ENCODE measurements at regions not wholly inside any gene's neighbourhood (a gene's known extent, or its start where the extent isn't known, plus 50 kb on each side); places are given as distances from the start of the nearest gene placed in this dataset.

- Mint-ChIP-seq H3K36me3 (ENCODE audit: unreplicated experiment) (no peaks in the 10 kb centered on the region), H3K4me1 (ENCODE audit: unreplicated experiment) (peaks cover 20% of the 10 kb centered on the region), H3K27ac (ENCODE audit: unreplicated experiment) (no peak overlapping the region), H3K9me3 (ENCODE audit: unreplicated experiment) (peaks cover 4% of the 10 kb centered on the region), H3K27me3 (ENCODE audit: unreplicated experiment) (no peaks in the 10 kb centered on the region), H3K4me3 (ENCODE audit: unreplicated experiment) (no peak overlapping the region)
- no peak for TF ChIP-seq CTCF (IDR thresholded peaks at IDR 0.05)
- DNase-seq (ENCODE audit: extremely low spot score, unreplicated experiment), result no peak
Observed at GRCh38 chr9:109863961-109864360, 84.0 kb downstream of the PALM2AKAP2 start.

- peaks cover 4% of the 10 kb centered on the region for H3K9me3 Mint-ChIP-seq (ENCODE audit: unreplicated experiment)
- H3K36me3 Mint-ChIP-seq (ENCODE audit: unreplicated experiment), result peaks cover 3% of the 10 kb centered on the region
- no peak overlapping the region for H3K27ac Mint-ChIP-seq (ENCODE audit: unreplicated experiment)
- DNase-seq (ENCODE audit: extremely low spot score, unreplicated experiment), result no peak
- H3K27me3 Mint-ChIP-seq (ENCODE audit: unreplicated experiment), result no peaks in the 10 kb centered on the region
- no peak overlapping the region for H3K4me3 Mint-ChIP-seq (ENCODE audit: unreplicated experiment)
- no peak for TF ChIP-seq CTCF (IDR thresholded peaks at IDR 0.05)
- peaks cover 20% of the 10 kb centered on the region for H3K4me1 Mint-ChIP-seq (ENCODE audit: unreplicated experiment)
Observed at GRCh38 chr9:109865521-109865920, 85.5 kb downstream of the PALM2AKAP2 start.

GRCh38 chr9:109868207-109868606, 88.2 kb downstream of the PALM2AKAP2 start:
- Mint-ChIP-seq H3K27me3 (ENCODE audit: unreplicated experiment) (no peaks in the 10 kb centered on the region), H3K36me3 (ENCODE audit: unreplicated experiment) (peaks cover 3% of the 10 kb centered on the region), H3K4me3 (ENCODE audit: unreplicated experiment) (no peak overlapping the region), H3K4me1 (ENCODE audit: unreplicated experiment) (peaks cover 20% of the 10 kb centered on the region), H3K27ac (ENCODE audit: unreplicated experiment) (no peak overlapping the region), H3K9me3 (ENCODE audit: unreplicated experiment) (peaks cover 4% of the 10 kb centered on the region)
- DNase-seq (ENCODE audit: extremely low spot score, unreplicated experiment), result no peak
- no peak for TF ChIP-seq CTCF (IDR thresholded peaks at IDR 0.05)

- no peak overlapping the region for H3K27ac Mint-ChIP-seq (ENCODE audit: unreplicated experiment)
- no peaks in the 10 kb centered on the region for H3K27me3 Mint-ChIP-seq (ENCODE audit: unreplicated experiment)
- no peak for DNase-seq (ENCODE audit: extremely low spot score, unreplicated experiment)
- peaks cover 4% of the 10 kb centered on the region for H3K9me3 Mint-ChIP-seq (ENCODE audit: unreplicated experiment)
- TF ChIP-seq CTCF (IDR thresholded peaks at IDR 0.05), result no peak
- peaks cover 20% of the 10 kb centered on the region for H3K4me1 Mint-ChIP-seq (ENCODE audit: unreplicated experiment)
- no peak overlapping the region for H3K4me3 Mint-ChIP-seq (ENCODE audit: unreplicated experiment)
- peaks cover 3% of the 10 kb centered on the region for H3K36me3 Mint-ChIP-seq (ENCODE audit: unreplicated experiment)
Observed at GRCh38 chr9:109868722-109869121, 88.7 kb downstream of the PALM2AKAP2 start.

GRCh38 chr9:109870365-109870764, 90.4 kb downstream of the PALM2AKAP2 start:
- Mint-ChIP-seq H3K27ac (ENCODE audit: unreplicated experiment) (no peak overlapping the region), H3K27me3 (ENCODE audit: unreplicated experiment) (no peaks in the 10 kb centered on the region), H3K9me3 (ENCODE audit: unreplicated experiment) (no peaks in the 10 kb centered on the region), H3K36me3 (ENCODE audit: unreplicated experiment) (peaks cover 5% of the 10 kb centered on the region), H3K4me1 (ENCODE audit: unreplicated experiment) (peaks cover 20% of the 10 kb centered on the region), H3K4me3 (ENCODE audit: unreplicated experiment) (no peak overlapping the region)
- TF ChIP-seq CTCF (IDR thresholded peaks at IDR 0.05), result no peak
- DNase-seq (ENCODE audit: extremely low spot score, unreplicated experiment), result no peak

Measured in osteocyte (in vitro differentiated cells).